HG03066 (cell line): ENCODE measurements at regions not wholly inside any gene's neighbourhood (a gene's known extent, or its start where the extent isn't known, plus 50 kb on each side); places are given as distances from the start of the nearest gene placed in this dataset.
A peak's percentile ranks its signal among the peaks of the same experiment; 100 is the strongest.

Experiments used
- ATAC-seq: cut with Tn5 transposase; IDR thresholded peaks from one replicate; pipeline ENCODE4 v1.9.1; 2021; ENCODE audit warnings: low read depth; ENCODE audit not compliant: unreplicated experiment

GRCh38 chr12:127381043-127381668 is 885.8 kb upstream of the TMEM132C start:
- peak; percentile 60 for ATAC-seq

- no peak for ATAC-seq
Observed at GRCh38 chr12:127381681-127382080, 885.3 kb upstream of the TMEM132C start.

DNA sequence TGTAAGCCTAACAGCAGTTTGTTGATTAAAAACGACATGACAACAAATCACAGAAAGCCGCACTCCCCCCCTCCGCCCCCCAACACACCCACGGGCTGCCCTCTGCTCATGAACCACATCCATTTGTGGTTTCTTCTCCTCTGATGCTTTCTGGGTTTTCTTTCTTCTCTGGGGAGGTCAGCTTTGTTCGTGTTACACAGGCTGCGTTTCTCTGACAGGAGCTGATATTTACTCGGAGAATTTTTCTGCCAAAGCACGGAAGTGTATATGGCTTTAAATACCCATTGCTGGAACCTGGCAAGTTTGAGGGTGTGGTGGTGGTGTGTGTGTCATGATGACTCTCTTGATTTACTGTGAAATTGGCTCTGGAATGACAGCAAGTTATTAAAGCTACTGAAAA is 883.7 kb upstream of the TMEM132C start:
- no peak for ATAC-seq

DNA sequence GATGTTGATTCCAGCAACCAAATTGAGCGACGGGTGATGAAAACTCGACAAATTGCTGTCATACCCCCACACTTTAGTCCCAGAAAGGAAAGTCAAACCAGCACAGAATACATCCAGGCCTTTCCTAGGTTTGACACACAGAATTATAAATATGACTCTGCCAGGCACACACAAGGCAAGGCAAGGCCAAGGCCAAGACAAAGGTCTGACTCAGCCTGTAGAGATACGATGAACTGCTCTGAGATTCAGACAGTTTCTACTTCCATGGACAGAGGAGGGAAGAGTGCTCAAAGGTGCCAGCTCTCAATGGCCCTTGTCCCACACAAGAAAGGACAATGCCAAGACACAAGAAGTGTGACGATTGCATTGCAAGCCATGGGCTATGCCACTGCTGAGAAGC is 880.2 kb upstream of the TMEM132C start:
- ATAC-seq = no peak

- ATAC-seq = no peak
Observed at GRCh38 chr12:127388985-127389384, 878.0 kb upstream of the TMEM132C start.

- ATAC-seq = no peak
Observed at GRCh38 chr12:127389923-127390322, 877.0 kb upstream of the TMEM132C start.

DNA sequence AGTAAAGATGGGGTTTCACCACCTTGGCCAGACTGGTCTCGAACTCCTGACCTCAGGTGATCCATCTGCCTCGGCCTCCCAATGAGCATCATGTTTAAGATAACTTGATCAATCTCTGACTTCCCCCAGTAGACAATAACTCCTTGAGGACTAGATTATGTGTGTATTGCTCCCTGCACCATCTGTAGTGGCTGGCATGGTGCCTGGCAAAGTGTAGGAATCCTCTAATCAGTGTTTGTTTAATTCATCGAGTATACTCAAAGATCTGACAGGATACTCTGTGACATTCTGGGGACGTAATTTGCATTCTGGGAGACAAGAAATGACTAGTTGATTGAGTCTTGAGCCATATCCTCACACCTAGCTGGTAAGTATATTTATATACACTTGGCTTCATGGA is 873.5 kb upstream of the TMEM132C start:
- no peak for ATAC-seq

DNA sequence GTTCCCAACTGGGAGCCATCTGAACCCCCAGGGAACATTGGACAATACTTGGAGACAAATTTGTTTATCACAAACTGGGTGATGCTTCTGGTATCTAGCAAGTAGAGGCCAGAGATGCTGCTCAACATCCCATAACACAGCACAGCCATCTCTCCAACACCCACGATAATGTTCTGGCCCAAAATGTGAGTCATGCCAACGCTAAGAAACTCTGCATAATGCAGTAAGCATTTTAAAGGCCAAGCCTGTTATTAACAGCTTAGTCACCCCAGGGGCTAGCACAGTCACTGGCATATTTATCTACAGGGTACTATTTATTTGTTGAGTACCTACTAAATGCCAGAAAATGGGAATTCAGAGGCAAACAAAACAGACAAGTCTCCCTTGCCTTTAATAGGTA is 873.1 kb upstream of the TMEM132C start:
- no peak for ATAC-seq

DNA sequence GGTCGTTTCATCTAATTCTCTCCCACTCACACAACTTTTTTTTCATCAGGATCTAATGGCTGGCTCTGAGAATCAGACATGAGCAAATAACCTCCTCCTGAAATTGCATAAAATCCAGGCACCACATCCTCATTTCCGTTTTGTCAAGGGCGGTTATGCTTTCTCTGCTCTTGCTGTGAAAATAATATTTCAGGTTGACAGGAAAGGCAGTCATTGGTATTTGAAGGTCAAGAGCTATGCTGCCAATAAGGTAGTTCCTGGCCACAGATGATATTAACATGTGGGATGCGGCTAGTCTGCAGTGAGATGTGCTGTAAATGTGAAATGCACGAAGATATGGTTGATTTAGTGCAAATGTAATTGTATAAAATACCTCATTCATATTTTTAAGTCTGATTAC is 870.2 kb upstream of the TMEM132C start:
- ATAC-seq = no peak

DNA sequence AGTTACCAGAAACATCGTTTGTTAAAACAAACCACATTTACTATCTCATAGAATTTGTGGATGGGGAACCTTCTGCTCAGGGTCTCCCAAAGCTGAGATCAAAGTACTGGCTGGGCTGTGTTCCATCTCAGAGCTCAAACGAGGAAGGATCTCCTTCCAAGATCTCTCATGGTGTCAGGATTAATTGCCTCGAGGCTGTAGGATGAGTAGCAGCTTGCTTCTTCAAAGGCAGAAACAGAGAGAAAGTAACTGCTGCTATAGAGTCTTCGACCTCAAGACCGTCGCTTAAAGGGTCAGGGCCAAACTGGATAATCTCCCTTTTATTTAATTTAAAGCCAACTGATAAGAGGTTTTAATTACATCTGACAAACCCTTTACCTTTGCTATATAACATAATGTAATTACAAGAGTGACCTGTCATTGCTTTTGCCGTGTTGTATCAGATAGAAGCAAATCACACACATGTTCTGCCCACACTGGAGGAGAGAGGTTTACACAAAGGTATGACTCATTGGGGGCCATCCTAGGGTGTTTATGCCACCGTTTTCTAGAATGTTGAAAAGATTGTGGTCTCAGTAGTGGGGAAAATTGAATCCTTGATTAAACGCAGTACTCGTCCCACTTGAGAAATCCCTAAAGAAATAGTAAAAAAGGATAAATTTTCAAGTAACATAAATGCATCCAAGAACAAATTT is 868.8 kb upstream of the TMEM132C start:
- ATAC-seq = no peak

DNA sequence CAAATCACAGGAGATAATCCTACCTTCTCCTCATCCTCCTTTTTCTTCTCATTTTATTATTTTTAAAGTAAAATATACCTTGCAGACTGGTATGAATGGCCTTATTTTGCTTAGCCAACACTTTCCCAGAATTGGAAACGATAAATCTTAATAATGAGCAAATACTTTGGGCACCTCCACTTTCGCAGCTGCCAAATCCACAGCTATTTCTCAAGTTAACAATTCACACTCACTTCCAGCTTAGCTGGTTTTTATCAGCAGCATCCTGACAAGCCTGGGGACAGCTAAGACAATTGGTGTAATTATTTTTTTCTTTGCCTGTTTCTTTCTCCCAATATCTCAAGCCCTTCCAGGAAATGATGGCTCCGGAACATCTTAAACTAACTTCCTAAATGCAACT is 867.5 kb upstream of the TMEM132C start:
- no peak for ATAC-seq

- ATAC-seq = no peak
Observed at GRCh38 chr12:127400221-127400620, 866.7 kb upstream of the TMEM132C start.

DNA sequence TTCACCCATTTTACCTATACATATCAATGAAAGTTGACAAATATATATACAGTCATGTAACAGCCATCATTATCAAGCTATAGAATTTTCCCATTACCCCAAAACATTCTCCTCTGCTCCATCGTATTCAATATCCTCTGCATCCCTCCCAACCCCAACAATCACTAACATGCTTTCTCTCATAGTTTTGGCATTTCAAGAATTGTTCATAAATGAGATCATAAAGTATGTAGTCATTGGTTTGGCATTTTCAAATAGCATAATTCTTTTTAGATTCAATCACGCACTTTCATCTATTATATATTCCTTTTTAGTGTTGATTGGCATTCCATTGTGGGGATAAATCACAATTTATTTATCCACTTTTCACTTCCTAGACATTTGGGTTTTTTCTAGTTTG is 866.0 kb upstream of the TMEM132C start:
- ATAC-seq = no peak

DNA sequence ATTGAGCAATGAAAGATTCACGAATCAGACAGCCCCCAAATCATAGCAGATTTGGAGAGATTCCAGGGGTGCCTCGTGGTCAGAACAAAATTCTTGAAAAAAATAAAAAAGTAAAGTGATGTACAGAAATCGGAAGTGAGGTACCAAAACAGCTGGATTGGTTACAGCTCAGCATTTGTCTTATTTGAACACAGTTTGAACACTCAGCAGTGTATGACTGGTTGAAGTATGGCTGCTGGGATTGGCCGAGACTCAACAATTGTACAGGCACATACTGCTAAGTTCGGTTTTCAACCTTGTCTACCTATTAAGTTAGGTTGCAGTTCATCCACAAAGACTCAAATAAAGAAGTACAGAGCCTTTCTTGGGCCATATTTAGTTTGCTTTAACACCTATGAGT is 865.4 kb upstream of the TMEM132C start:
- ATAC-seq = no peak

DNA sequence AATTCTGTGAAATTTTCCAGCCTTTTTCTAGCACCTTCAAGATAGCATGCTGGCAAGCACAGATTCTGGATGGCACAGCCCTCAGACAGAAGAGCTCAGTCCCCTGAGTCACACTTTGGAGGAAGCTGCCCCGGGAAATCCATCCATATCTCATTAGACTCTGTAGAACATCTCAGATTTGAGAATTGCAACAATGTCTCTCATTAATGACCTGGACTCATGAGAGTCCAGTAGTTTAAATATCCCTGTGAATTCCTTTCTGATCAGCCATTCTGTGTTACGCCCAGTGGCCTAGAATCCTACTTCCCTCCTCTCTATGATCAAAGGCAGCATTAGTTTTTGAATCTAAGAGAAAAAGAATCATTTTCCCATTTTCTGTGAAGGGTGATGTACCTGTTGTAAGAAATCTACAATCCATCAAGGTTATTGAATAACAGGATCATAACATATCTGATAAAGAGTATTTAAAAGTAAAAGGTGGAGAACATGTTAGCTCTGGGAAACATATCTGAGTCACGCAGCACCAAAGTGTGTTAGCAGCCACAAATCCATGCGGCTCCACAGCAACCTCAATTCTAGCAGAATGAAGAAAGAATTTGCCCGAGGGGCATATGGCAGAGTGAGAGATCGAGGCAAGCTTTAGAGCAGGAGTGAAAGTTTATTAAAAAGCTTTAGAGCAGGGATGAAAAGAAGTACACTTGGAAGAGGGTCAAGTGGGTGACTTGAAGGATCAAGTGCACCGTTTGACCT is 855.6 kb upstream of the TMEM132C start:
- no peak for ATAC-seq

GRCh38 chr12:127411981-127412380 is 855.0 kb upstream of the TMEM132C start:
- no peak for ATAC-seq

GRCh38 chr12:127412866-127413265 is 854.1 kb upstream of the TMEM132C start:
- no peak for ATAC-seq

DNA sequence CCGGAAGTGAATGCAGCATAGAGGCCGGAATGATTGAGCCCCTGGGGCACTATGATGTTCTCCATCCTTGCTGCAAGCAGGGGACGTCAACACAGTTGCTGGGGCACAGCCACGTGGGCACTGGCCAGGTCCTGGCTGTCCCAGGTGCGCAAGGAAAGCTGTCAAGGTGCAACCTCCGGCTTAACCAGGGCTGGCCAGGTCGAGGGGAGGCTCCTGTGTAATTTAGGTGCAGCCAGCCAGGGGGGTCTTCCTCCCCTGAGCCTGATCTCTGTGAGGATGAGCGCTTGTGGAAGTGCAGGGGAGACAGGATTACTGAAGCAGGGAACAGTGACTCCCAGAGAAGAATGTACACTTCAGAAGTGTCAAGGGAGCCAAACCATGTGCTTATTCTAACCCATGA is 852.8 kb upstream of the TMEM132C start:
- no peak for ATAC-seq

DNA sequence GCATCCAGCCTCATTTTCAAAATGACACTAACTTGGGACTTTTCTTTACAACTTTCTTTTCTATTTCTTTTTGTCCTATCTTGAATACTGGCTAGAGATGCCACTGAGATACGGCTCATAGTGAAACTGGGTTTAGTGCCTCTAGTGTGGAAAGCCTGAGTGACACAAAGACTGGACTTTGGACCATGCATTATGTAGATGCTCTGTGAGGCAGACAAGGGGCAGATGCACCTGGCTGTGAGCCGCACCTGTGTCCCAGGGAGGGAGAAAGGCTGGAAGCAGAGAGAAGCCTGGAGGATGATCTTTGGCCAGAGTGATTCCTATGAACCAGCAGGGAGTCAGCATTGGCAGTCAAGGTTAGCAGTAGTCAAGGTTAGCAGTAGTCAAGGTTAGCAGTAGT is 852.3 kb upstream of the TMEM132C start:
- ATAC-seq = no peak

- no peak for ATAC-seq
Observed at GRCh38 chr12:127416796-127417195, 850.2 kb upstream of the TMEM132C start.

DNA sequence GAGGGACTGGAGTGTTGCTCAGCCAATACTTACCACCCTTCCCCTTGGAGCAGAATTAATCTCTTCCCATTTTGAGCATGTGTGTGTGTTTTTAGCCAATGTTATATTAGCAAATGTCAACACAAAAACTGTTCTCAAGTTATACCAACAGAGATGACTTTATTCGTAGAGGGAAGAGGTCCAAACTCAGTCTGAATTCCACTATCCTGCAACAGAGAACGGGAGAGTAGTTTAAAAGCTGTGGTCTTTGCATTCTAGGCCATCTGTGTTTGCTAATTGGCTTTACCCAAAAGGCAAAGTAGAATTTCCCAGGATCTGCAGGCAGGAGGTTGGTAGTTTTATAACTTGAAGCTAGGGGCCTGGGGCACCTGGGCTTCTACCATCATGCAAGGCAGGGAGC is 847.9 kb upstream of the TMEM132C start:
- no peak for ATAC-seq

GRCh38 chr12:127421614-127422013 is 845.4 kb upstream of the TMEM132C start:
- ATAC-seq = no peak
